GM19023 (cell line): ENCODE measurements at regions not wholly inside any gene's neighbourhood (a gene's known extent, or its start where the extent isn't known, plus 50 kb on each side); places are given as distances from the start of the nearest gene placed in this dataset.
"Not testable (repeated sequence)": the region's sequence is repeated elsewhere in the genome, so short reads cannot be mapped to it uniquely, and the experiment has no call there.

Source experiments
- ATAC-seq: cut with Tn5 transposase; IDR thresholded peaks from one replicate; pipeline ENCODE4 v1.9.1; 2021; ENCODE audit warnings: mild to moderate bottlenecking, moderate library complexity; ENCODE audit not compliant: unreplicated experiment

DNA sequence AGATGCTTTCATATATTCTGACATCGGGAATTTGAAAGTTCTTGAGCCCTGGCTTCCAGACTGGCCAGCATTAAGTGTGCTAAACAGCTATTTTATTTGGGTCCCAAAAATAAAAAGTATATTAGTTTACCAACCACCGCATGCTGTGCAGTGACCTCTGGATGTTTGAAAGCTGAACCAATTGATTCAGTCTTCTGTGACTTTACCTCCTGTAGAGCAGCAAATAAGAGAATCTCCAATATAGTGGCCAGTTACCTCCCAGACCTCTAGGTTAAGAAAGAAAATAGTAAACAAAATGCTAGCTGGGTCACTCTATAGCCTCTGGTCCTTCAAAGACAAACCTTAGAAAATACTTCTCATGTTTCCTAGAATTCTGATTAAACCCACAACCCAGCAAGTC lies 424.6 kb upstream of the NFE2L3 start:
- ATAC-seq = no peak

DNA sequence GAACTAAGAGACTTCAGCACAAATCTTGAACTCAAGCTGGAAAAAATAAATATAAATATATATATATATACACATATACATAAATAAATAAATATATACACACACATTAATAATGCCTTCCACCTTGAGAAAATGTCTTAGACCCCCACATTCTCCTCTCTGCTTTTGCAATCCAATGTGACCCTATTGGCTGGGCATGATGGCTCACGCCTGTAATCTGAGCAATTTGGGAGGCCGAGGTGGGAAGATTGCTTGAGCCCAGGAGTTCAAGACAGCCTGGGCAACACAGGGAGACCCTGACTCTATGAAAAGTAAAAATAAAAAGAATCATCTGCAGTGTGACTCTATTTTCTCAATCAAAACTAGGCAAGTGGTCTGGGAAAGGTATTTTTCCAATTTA lies 424.1 kb upstream of the NFE2L3 start:
- ATAC-seq = no peak

DNA sequence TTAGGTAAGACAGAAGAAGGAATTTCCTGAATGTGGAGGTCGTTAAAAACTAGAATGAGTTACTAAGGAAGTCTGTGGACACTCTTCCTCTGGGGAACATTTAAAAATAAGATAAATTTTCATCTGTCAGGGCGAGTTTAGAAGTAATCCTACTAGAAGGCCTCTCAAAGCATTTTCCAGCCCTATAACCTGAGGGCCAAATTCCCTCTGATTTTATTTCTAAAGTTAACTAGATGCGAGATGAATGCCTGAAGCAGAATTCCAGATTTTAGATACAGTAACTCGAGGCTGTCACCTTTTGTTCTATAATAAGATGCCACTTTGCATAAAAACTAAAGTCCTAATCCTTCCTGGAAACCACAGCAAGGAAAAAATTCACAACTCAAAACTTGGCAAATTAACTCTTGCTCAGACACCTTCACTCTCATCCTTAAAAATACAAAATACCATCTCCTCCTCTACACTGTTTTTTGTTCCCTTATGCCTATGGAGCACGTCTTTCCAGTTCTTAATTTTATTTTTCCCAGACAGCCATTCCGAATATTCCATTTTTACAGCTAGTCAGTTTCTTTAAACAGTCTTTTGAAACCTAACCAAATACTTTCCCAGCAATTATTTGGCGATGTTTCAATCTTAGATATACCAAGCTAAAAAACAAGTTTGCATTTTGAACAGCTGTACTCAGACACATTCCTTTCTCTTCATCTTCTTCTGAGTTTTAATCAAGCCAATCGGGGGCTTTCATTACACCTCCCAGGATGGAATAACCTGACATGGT lies 420.7 kb upstream of the NFE2L3 start:
- ATAC-seq = no peak

DNA sequence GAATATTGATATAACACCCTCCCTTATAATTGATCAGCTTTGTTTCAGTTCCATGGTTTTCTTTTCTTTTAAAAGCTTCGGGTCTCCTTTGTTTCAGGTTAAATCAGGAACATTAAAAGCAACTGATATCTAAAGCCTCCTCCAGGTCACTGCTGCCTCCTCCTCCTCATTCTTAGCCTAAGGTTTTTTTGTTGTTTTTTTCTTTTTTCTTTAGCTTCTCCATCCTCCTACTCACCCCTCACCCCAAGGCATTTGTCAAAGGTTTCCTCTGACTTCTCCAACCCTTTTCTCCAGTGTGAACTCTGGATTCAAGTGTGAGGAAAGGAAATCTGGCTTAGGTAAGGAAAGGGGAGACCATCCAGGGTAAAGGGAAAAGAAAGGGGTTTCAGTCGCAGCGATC lies 420.2 kb upstream of the NFE2L3 start:
- ATAC-seq = no peak

DNA sequence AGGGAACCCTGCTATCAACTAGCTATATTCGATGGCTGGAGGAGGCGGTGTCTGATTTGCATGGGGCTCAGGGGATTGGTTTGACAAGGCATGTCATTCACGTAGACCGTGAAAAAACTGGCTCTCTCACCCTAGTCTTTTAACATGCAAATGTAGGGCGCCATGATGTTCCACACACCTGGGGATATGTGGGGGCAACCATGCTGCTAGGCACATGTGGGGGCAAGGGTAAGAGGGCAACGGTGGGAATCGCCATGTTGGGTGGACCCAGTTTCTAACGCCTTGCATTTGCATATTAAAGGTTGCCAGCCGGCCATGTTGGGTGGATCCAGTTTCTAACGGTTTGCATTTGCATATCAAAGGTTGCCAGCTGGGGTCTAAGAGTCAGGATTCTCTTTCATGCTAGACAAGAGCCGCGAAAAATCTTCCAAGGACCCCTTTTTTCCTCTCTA lies 419.2 kb upstream of the NFE2L3 start:
- no peak for ATAC-seq

DNA sequence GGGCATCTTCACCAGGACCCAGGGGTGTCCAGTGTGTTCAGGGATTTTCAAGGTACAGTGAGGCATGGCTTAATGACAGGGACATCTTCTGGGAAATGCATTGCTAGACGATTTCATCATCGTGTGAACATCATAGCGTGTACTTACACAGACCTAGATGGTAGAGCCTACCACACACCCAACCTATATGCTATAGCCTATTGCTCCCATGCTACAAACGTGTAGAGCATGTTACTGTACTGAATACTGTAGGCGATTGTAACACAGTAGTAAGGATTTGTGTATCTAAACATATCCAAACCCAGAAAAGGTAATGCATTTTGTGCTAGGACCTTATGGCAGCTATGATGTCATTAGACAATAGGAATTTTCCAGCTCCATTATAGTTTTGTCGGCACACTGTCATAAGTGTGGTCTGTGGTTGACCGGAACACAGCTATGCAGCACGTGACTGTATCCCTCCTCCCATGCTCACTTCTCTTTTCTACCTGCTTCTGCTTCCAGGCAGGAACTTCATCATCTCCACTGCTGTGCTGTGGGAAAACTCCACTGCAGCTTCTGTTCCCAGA lies 416.2 kb upstream of the NFE2L3 start:
- ATAC-seq = no peak

DNA sequence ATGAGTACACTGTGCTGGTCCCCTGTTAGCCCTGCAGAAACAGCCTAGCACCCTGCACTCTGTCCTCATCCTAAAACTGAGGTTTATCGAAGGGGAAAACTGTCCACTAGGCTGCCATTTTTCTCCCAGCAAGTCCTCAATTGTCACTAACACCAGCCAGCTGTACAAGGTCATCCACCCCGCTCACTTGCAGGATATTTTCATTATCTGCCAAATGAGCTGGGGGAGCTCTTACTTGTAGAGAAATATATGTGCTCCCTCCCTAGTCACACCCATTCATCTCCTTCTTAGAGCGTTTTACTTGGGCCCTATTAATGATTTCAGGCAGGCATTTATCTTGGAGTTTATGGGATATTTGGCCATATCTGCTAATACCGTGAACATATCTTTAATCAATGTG lies 413.5 kb upstream of the NFE2L3 start:
- ATAC-seq = no peak

DNA sequence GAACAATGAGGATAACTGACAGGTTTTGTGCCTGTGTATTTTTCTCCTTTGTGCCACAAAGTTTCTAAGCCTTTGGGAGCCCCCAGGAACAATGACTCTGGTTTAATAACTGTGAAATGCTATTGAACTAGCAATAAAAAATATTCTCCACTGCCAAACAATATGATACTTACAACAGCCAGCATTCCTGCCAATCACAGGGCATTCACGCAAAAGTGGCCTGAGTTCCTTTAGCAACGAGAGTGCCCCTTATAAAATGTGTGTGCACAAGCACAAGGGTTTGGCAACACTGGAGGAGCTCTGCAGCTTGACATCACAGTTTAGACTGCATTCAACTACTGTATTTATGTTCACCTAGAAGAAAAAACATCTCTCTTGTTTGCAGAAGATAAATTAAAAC lies 412.9 kb upstream of the NFE2L3 start:
- no peak for ATAC-seq

DNA sequence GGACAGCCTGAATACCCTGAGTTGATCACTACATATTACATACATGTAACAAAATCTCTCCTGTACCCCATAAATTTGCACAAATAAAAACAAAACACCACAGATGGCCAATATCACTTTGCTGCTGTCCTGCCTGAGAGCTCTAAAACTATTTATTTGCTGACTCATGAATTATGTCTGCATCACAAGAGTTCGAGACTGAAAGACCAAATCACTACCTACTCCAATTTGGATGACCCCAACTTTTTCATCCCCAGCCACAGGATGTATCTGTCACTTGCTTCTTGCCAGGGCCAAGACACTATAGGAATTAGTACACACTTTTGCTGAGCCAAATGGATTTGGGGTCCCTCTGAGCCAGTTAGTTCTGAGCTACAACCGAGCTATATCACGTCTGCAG lies 409.7 kb upstream of the NFE2L3 start:
- ATAC-seq = no peak

DNA sequence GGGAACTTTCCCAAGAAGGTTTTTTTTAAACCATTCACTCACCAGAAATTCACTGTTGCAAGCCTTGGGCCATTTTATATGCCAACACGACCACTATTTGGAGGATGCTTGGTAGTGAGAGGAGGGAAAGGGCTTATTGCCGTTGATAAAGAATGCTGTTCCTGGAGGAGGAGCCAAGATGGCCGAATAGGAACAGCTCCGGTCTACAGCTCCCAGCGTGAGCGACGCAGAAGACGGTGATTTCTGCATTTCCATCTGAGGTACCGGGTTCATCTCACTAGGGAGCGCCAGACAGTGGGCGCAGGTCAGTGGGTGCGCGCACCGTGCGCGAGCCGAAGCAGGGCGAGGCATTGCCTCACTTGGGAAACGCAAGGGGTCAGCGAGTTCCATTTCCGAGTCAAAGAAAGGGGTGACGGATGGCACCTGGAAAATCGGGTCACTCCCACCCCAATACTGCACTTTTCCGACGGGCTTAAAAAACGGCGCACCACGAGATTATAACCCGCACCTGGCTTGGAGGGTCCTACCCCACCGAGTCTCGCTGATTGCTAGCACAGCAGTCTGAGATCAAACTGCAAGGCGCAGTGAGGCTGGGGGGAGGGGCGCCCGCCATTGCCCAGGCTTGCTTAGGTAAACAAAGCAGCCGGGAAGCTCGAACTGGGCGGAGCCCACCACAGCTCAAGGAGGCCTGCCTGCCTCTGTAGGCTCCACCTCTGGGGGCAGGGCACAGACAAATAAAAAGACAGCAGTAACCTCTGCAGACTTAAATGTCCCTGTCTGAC lies 408.1 kb upstream of the NFE2L3 start:
- not testable (repeated sequence) for ATAC-seq

DNA sequence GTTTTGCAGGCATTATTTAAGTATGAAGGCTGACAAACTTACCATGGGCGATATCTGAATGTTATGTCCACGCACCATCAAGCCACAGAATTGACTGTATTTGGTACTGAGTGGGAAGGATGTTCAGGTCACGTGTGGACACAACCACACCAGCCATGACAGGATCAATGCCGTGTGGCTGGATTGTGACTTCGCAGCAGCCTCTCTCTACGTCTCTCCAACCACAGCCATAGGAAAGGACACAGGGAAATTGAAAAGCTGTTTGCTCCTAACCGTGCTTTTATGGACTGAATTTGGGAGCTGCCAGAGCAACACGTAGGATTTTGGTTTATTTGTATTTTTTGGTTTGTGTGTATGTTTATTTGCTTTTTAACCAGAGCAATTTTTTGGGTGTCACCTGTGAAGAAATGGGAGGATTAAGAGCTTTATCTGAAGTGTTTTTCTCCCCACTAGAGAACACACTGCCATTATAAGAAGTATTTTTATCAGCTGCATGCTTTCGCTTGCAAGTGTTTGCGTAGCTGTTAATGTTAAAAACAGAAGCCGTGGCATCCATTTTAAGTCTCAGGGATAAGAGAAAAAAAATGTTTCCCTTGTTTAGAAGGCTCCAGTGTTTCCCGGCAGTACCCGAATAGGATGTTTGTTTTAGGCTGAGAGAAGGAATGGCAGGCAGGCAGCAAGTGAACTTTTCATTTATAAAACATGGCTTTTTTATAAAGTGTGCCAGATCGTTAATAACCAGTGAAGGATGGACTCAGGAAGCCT lies 401.1 kb upstream of the NFE2L3 start:
- no peak for ATAC-seq

DNA sequence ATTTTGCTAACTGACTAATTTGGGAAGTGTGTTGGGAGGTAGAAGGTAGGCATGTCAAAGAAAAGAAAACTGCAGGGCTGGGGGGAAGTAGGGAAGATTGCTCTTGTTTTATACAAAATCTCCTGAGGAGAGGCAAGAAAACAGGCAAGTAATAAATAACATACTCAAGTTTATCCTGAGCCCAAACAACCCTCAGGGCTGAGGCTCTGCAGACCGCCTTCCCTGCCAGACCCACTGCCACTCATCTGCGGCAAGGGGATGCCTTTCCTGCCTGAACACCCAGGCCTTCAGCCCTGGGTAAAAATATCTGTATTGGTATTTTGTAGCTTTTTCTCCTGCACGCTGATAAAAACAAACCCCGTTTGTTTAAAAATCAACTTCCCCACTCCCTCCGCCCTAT lies 399.8 kb upstream of the NFE2L3 start:
- ATAC-seq = no peak

DNA sequence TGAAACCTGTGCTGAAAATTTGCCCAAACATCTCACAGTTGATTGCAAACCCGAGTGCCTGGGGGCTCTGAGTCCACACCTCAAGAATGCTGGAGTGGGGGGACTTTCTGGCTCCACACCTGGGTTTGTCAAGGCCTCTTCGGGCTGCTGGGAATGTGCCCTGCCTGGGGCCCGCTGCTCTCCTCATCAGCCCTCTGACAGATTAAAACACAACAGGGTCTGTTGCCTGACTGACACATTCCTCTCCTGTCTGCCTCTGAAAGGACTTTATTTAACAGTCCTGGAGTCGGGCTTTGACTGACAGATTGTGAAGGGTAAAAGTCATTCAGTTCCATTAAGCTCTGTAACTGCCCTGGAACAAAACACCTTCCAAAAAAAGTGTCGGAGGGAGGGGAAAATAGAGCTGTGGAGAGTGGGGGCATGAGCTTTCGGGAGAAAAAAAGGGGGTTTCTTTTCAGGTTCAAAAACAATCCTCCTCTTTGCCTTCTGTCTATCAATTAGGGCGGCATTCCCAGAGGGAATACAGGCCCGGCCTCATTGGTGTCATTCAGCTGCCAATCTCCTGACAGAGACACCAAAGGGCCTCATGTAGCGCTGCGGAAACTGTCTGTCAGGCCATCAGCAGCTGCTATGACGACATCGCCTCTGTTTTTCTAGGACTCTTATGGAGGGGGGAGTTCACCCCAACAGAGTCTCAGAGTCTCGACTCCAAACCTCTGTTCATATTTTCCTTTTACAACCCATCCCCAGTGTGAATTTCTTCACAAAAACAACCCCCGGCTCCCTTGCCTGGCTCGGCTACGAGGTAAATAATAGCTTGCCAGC lies 398.8 kb upstream of the NFE2L3 start:
- ATAC-seq = no peak

DNA sequence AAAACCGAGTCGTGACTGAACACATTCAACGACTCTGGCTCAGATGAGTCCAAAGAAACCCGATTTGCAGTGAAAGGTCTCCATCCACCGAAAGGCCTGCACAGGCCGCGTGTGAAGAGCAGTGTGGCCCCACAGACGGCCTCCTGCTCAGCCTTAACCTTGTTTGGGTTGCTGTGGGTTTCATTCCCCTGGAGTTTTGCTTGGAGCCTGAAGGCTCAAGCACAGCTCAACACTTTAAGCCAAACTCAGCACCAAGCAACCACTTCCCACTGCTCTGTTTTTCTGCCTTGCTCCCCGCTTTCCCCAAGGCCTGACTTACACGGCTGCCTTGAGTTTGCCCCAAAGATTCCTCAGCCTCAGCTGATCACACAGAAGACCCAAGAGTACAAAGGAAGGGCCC lies 398.2 kb upstream of the NFE2L3 start:
- no peak for ATAC-seq

DNA sequence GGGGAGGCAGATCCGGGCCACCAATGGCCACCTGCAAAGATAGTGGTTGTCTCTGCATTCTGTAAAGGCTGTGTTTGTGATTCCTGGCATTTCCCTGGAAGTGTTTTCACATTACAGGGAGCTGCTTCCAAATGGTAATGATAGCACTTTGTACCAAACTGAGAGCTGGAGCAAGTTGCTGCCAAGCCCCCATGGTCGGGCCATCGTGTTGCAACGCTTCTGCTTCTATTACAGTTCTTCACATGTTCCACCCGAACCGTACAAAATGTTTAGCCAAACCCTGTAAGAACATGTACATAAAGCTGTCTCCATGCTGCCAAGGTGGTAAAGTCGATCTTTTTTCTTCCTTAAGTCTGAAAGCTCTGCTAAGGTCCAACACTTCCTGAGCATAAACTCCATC lies 397.7 kb upstream of the NFE2L3 start:
- no peak for ATAC-seq

DNA sequence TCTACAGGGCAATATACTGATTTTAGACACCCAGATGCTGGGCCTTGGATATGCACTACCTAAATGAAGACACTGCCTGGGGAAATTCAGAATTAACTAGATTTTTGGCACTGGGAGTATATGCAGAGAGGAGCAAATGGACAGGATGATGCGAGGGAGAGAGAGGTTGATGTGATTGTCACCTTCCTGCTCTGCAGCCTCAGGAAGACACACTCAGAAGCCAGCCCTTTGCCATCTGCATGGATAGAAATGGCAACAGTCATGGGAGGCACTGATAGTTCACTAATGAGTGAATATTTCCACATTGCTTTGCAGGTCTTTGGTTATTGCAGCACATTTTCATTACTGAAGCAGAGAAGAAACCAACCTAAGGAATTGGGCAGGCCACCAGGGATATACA lies 397.2 kb upstream of the NFE2L3 start:
- no peak for ATAC-seq

DNA sequence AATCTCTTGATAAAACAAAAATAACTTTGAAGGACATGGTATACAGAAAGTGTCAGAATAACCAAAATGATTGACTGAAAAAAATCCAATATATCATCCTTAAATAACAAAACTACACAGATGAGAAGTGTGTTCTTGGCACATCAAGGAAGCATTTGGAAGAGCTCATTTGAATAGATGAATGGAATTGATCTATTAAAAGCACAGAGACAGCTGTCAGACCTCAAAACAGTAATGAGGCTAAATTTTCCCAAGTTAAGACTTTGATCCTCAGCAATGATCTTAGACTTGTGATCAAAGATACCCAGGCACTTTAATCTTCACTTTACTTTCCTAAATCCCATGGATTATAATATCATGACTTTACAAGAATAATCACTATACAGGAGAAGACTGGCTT lies 395.4 kb upstream of the NFE2L3 start:
- no peak for ATAC-seq

DNA sequence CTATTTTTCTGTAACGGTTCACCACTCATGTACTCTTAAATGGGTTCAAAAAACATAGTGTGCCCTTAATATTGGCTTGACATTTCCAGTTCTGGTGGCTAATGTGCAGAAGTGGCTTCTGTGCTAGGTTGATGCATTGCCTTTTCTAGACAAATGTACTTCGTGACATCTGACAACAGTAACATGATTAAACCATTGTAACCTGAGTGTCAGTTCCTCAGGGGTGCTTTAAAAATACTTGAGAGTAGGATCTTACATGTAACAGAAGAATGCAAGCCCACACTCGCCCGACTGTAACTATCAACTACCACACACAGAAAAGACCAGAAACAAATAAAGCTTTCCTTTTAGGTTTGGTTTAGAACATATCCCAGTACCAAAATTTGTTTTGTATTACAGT lies 393.4 kb upstream of the NFE2L3 start:
- ATAC-seq = no peak

DNA sequence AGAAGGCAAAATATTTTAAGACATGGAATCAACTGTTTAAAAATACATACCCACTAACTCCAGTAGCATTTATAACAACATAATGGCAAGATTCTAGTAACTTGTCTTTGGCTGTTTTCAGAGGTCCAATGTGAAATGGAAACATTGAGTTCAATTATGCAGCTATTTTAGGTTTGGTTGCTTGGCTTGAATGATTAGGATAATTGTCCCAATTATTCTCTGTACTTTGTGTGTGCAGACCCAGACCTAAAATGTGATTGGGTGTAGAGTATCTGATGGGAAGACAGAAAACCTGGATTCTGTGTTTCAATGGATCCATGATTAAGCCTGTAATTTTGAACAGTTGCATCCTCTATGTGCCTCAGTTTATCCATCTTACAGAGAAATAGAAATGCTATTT lies 392.7 kb upstream of the NFE2L3 start:
- no peak for ATAC-seq

DNA sequence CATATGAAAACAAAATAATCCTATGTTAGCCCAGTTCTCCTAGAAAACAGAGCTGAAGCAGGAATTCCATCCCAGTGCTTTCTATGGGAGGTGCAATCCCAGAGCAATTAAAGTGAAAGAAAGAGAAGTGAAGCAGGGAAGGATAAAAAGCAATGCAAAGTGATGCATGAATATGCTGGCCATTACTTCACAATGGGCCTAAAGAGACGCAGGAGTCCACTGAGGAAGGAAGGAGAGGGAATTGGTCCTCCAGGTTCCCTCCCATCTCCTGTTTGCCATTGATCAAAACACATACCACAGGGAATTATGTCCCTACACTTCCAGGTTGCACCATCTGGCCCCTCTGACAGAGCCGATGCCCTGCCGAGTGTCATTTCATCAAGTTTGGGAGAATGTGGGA lies 392.2 kb upstream of the NFE2L3 start:
- ATAC-seq = no peak
